ENCODE measurements at regions not wholly inside any gene's neighbourhood (a gene's known extent, or its start where the extent isn't known, plus 50 kb on each side); places are given as distances from the start of the nearest gene placed in this dataset.

GRCh38 chr14:83455561-83455960 lies 1921.9 kb upstream of the SEL1L start:
- Histone ChIP-seq H3K4me2 (replicated peaks; ENCODE audit: extremely low read depth, low read length, poor library complexity, severe bottlenecking) (no peak overlapping the region), H3K36me3 (replicated peaks in 1 of 2; ENCODE audit: control insufficient read depth in 1 of 2, insufficient read depth in 2 of 2, low read length in 2 of 2) (no peaks in the 10 kb centered on the region), H3K27me3 (ENCODE audit: control insufficient read depth in 2 of 2, insufficient read depth in 2 of 2, low read length in 2 of 2) (no peaks in the 10 kb centered on the region), H3K4me1 (ENCODE audit: control insufficient read depth in 1 of 2, insufficient read depth in 2 of 2, low read length in 2 of 2) (no peaks in the 10 kb centered on the region), H3K79me2 (ENCODE audit: insufficient read depth, low read length) (no peaks in the 10 kb centered on the region), H3K9ac (ENCODE audit: insufficient read depth, low read length, poor library complexity, severe bottlenecking) (no peak overlapping the region), H2AFZ (ENCODE audit: insufficient read depth, low read depth, low read length, poor library complexity, severe bottlenecking) (no peak overlapping the region), H3K27ac (ENCODE audit: low read depth in 1 of 2, low read length in 2 of 2) (no peak overlapping the region), H4K20me1 (ENCODE audit: insufficient read depth, low read length) (no peaks in the 10 kb centered on the region), H3K4me3 (replicated peaks in 1 of 3; ENCODE audit: low read depth in 2 of 3, low read length in 3 of 3) (no peak overlapping the region), H3K9me3 (replicated peaks in 1 of 2; ENCODE audit: control insufficient read depth in 1 of 2, insufficient read depth in 1 of 2, low read length in 2 of 2) (peaks cover 9 to 19% of the 10 kb centered on the region in 2 donors)
- no peak for DNase-seq
- 89% methylated on average over 2 of the region's 3 CpGs for WGBS (ENCODE audit: insufficient coverage)
- no peaks in the 10 kb centered on the region for H3K27me3 Mint-ChIP-seq (ENCODE audit: low read depth in 3 of 3)
- no peak overlapping the region for H3K27ac Mint-ChIP-seq
- H3K9me3 Mint-ChIP-seq: peaks cover 9 to 26% (median 24%) of the 10 kb centered on the region in 7 donors
- no peaks in the 10 kb centered on the region for H3K4me1 Mint-ChIP-seq
- intact Hi-C loops (cut with micrococcal nuclease): no loop called here
- no peaks in the 10 kb centered on the region for H3K36me3 Mint-ChIP-seq
- H3K4me3 Mint-ChIP-seq: no peak overlapping the region
- TF ChIP-seq, protein P1, sequence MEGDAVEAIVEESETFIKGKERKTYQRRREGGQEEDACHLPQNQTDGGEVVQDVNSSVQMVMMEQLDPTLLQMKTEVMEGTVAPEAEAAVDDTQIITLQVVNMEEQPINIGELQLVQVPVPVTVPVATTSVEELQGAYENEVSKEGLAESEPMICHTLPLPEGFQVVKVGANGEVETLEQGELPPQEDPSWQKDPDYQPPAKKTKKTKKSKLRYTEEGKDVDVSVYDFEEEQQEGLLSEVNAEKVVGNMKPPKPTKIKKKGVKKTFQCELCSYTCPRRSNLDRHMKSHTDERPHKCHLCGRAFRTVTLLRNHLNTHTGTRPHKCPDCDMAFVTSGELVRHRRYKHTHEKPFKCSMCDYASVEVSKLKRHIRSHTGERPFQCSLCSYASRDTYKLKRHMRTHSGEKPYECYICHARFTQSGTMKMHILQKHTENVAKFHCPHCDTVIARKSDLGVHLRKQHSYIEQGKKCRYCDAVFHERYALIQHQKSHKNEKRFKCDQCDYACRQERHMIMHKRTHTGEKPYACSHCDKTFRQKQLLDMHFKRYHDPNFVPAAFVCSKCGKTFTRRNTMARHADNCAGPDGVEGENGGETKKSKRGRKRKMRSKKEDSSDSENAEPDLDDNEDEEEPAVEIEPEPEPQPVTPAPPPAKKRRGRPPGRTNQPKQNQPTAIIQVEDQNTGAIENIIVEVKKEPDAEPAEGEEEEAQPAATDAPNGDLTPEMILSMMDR (IDR thresholded peaks at IDR 0.05): no peak

- no peaks in the 10 kb centered on the region for H3K79me2 ChIP-seq (ENCODE audit: insufficient read depth, low read length)
- WGBS (ENCODE audit: insufficient coverage): 70% methylated on average over 3 of the region's 4 CpGs
- no peak overlapping the region for H3K9ac ChIP-seq (ENCODE audit: insufficient read depth, low read length, poor library complexity, severe bottlenecking)
- Mint-ChIP-seq H3K36me3 (no peaks in the 10 kb centered on the region), H3K27me3 (ENCODE audit: low read depth in 3 of 3) (no peaks in the 10 kb centered on the region), H3K9me3 (peaks cover 5 to 18% (median 14%) of the 10 kb centered on the region in 7 donors), H3K4me1 (no peaks in the 10 kb centered on the region), H3K4me3 (no peak overlapping the region), H3K27ac (no peak overlapping the region)
- no peak overlapping the region for H3K4me2 ChIP-seq (replicated peaks; ENCODE audit: extremely low read depth, low read length, poor library complexity, severe bottlenecking)
- no peak overlapping the region for H2AFZ ChIP-seq (ENCODE audit: insufficient read depth, low read depth, low read length, poor library complexity, severe bottlenecking)
- peaks cover 9 to 11% of the 10 kb centered on the region in 2 donors for H3K9me3 ChIP-seq (replicated peaks in 1 of 2; ENCODE audit: control insufficient read depth in 1 of 2, insufficient read depth in 1 of 2, low read length in 2 of 2)
- intact Hi-C loops (cut with micrococcal nuclease): no loop called here
- H4K20me1 ChIP-seq (ENCODE audit: insufficient read depth, low read length): no peaks in the 10 kb centered on the region
- TF ChIP-seq, protein P1 (IDR thresholded peaks at IDR 0.05): no peak
- H3K27ac ChIP-seq (ENCODE audit: low read depth in 1 of 2, low read length in 2 of 2): no peak overlapping the region
- no peak for DNase-seq
- no peaks in the 10 kb centered on the region for H3K36me3 ChIP-seq (replicated peaks in 1 of 2; ENCODE audit: control insufficient read depth in 1 of 2, insufficient read depth in 2 of 2, low read length in 2 of 2)
- H3K4me1 ChIP-seq (ENCODE audit: control insufficient read depth in 1 of 2, insufficient read depth in 2 of 2, low read length in 2 of 2): no peaks in the 10 kb centered on the region
- no peaks in the 10 kb centered on the region for H3K27me3 ChIP-seq (ENCODE audit: control insufficient read depth in 2 of 2, insufficient read depth in 2 of 2, low read length in 2 of 2)
- H3K4me3 ChIP-seq (replicated peaks in 1 of 3; ENCODE audit: low read depth in 2 of 3, low read length in 3 of 3): no peak overlapping the region
These were observed 1927.9 kb upstream of the SEL1L start for GRCh38 chr14:83461521-83461920.

All from CD14-positive monocyte (primary cell).